GM12878 (cell line): ENCODE measurements at regions not wholly inside any gene's neighbourhood (a gene's known extent, or its start where the extent isn't known, plus 50 kb on each side); places are given as distances from the start of the nearest gene placed in this dataset.

Experiments used
- EZH2 ChIP-seq: IDR thresholded peaks from 2 replicates; pipeline ENCODE4 v1.6.1; 2012; ENCODE audit warnings: low read depth, mild to moderate bottlenecking, control low read depth, inconsistent platforms, low read length, borderline replicate concordance; ENCODE audit not compliant: control insufficient read depth
- FOXM1 ChIP-seq: IDR thresholded peaks from 2 replicates; pipeline ENCODE4 v1.6.1; 2012; ENCODE audit warnings: low read depth, mild to moderate bottlenecking, inconsistent platforms, low read length, moderate library complexity
- MEF2A ChIP-seq: IDR thresholded peaks from 2 replicates; pipeline ENCODE4 v1.6.1; 2011; ENCODE audit warnings: low read depth, mild to moderate bottlenecking, low read length, moderate library complexity; ENCODE audit not compliant: insufficient read depth
- MTA2 ChIP-seq: fragments of 450-650 bp; IDR thresholded peaks from 2 replicates; pipeline ENCODE4 v1.6.1; 2016; ENCODE audit warnings: low read depth, mild to moderate bottlenecking, moderate library complexity
- PRDM15 ChIP-seq: fragments of 450-650 bp; formaldehyde crosslinking; IDR thresholded peaks from 2 replicates; pipeline ENCODE4 v1.4.0; 2020; ENCODE audit warnings: mild to moderate bottlenecking, moderate library complexity
- TF ChIP-seq, protein P1 (sequence below), 3 experiments: IDR thresholded peaks in 2 of 3; conservative IDR thresholded peaks in 1 of 3; 2 replicates each; pipeline ENCODE4 v1.5.1; 2011; ENCODE audit warnings: low read depth in 3 of 3, low read length in 3 of 3, mild to moderate bottlenecking in 3 of 3, control low read depth in 2 of 3, moderate library complexity in 2 of 3, inconsistent platforms in 1 of 3, mixed read lengths in 1 of 3; ENCODE audit not compliant: control insufficient read depth in 2 of 3, insufficient read depth in 1 of 3; ENCODE audit errors: extremely low read depth in 1 of 3
- TF ChIP-seq, protein P2 (sequence below): fragments of 450-650 bp; IDR thresholded peaks from 2 replicates; pipeline ENCODE4 v1.6.1; 2017; ENCODE audit warnings: mild to moderate bottlenecking, low read depth, inconsistent platforms; ENCODE audit not compliant: poor library complexity, severe bottlenecking

- TF ChIP-seq EZH2: no peak
- TF ChIP-seq FOXM1: no peak
- TF ChIP-seq, protein P1, sequence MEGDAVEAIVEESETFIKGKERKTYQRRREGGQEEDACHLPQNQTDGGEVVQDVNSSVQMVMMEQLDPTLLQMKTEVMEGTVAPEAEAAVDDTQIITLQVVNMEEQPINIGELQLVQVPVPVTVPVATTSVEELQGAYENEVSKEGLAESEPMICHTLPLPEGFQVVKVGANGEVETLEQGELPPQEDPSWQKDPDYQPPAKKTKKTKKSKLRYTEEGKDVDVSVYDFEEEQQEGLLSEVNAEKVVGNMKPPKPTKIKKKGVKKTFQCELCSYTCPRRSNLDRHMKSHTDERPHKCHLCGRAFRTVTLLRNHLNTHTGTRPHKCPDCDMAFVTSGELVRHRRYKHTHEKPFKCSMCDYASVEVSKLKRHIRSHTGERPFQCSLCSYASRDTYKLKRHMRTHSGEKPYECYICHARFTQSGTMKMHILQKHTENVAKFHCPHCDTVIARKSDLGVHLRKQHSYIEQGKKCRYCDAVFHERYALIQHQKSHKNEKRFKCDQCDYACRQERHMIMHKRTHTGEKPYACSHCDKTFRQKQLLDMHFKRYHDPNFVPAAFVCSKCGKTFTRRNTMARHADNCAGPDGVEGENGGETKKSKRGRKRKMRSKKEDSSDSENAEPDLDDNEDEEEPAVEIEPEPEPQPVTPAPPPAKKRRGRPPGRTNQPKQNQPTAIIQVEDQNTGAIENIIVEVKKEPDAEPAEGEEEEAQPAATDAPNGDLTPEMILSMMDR (IDR thresholded peaks at IDR 0.05 in 2 of 3, conservative IDR thresholded peaks at IDR 0.05 in 1 of 3; ENCODE audit: control insufficient read depth in 2 of 3, extremely low read depth in 1 of 3, insufficient read depth in 1 of 3, low read depth in 3 of 3, low read length in 3 of 3): peak in 1 of 3 experiments; percentile 1; a peak in 1 of 6 replicates
- TF ChIP-seq, protein P2, sequence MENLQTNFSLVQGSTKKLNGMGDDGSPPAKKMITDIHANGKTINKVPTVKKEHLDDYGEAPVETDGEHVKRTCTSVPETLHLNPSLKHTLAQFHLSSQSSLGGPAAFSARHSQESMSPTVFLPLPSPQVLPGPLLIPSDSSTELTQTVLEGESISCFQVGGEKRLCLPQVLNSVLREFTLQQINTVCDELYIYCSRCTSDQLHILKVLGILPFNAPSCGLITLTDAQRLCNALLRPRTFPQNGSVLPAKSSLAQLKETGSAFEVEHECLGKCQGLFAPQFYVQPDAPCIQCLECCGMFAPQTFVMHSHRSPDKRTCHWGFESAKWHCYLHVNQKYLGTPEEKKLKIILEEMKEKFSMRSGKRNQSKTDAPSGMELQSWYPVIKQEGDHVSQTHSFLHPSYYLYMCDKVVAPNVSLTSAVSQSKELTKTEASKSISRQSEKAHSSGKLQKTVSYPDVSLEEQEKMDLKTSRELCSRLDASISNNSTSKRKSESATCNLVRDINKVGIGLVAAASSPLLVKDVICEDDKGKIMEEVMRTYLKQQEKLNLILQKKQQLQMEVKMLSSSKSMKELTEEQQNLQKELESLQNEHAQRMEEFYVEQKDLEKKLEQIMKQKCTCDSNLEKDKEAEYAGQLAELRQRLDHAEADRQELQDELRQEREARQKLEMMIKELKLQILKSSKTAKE: no peak
- TF ChIP-seq MEF2A: no peak
- no peak for TF ChIP-seq PRDM15 (CRISPR knock-in tag)
- TF ChIP-seq MTA2: no peak
Observed at GRCh38 chr7:52154382-52154781, 837.8 kb upstream of the COBL start.
